ENCODE measurements at regions not wholly inside any gene's neighbourhood (a gene's known extent, or its start where the extent isn't known, plus 50 kb on each side); places are given as distances from the start of the nearest gene placed in this dataset.

DNA sequence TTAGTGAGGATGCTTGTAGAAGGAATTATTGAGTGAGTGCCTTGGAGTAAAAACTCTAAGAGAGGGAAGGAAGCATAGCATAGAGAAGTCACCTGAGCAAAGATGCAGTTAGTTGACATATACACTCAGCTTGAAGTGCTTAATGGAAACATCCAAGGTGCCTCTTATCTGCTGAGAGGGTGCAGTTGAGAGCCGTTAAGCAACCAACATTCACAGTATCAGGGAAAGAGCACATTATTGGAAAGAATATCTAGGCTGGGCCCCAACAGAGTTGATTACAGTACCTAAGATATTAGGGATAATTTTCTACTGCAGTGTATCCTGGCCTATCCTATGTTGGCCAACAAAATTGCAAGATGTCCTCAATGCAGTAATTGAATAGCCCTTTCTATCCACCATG, 302.0 kb downstream of the ETV1 start:
- Histone ChIP-seq H3K4me1 (ENCODE audit: control insufficient read depth in 1 of 2, insufficient read depth in 2 of 2, low read length in 2 of 2) (no peaks in the 10 kb centered on the region), H3K9me3 (ENCODE audit: control insufficient read depth in 1 of 2, insufficient read depth in 1 of 2, low read depth in 1 of 2, low read length in 2 of 2) (no peaks in the 10 kb centered on the region), H3K27ac (ENCODE audit: low read depth, low read length) (no peak overlapping the region), H4K20me1 (ENCODE audit: insufficient read depth) (no peaks in the 10 kb centered on the region), H2AFZ (ENCODE audit: low read depth, low read length, poor library complexity, severe bottlenecking) (no peak overlapping the region), H3K4me2 (ENCODE audit: low read length) (no peak overlapping the region), H3K36me3 (ENCODE audit: control insufficient read depth in 1 of 2, insufficient read depth in 2 of 2, low read length in 2 of 2) (no peaks in the 10 kb centered on the region), H3K79me2 (ENCODE audit: insufficient read depth, low read length) (no peaks in the 10 kb centered on the region), H3K9ac (ENCODE audit: low read length) (no peak overlapping the region), H3K9me2 (ENCODE audit: insufficient read depth) (no peaks in the 10 kb centered on the region; the same call in 1 of the 2 replicates), H3K27me3 (ENCODE audit: insufficient read depth, low read length) (no peaks in the 10 kb centered on the region), H3K4me3 (replicated peaks in 1 of 2; ENCODE audit: low read depth in 1 of 2, low read length in 2 of 2) (no peak overlapping the region)
- no TSS peak for BruUV-seq (replicated peaks)
- intact Hi-C loops (cut with micrococcal nuclease) = no loop called here
- DNase-seq (ENCODE audit: low read depth, low spot score) (no peak), ATAC-seq (no peak)
- TF ChIP-seq POLR2AphosphoS5 (IDR thresholded peaks at IDR 0.05; ENCODE audit: low read depth, low read length) (no peak), SIN3A (IDR thresholded peaks at IDR 0.05; ENCODE audit: low read depth) (no peak), CEBPB (IDR thresholded peaks at IDR 0.05; ENCODE audit: low read depth) (no peak), RAD21 (IDR thresholded peaks at IDR 0.05; ENCODE audit: low read depth) (no peak), SRF (IDR thresholded peaks at IDR 0.05; ENCODE audit: low read depth) (no peak), EGR1 (IDR thresholded peaks at IDR 0.05; ENCODE audit: low read depth) (no peak), EZH2 (IDR thresholded peaks at IDR 0.05) (no peak), POLR2A (IDR thresholded peaks at IDR 0.05; ENCODE audit: borderline replicate concordance, extremely low read depth, insufficient read depth, insufficient read length) (no peak), JUND (IDR thresholded peaks at IDR 0.05) (no peak), ZNF274 (IDR thresholded peaks at IDR 0.05; ENCODE audit: low read depth, low read length) (no peak), CBX3 (IDR thresholded peaks at IDR 0.05; ENCODE audit: low read depth) (no peak), ZFX (IDR thresholded peaks at IDR 0.05) (no peak), EZH2phosphoT487 (IDR thresholded peaks at IDR 0.05; ENCODE audit: borderline replicate concordance) (no peak)
- TF ChIP-seq, protein P1, sequence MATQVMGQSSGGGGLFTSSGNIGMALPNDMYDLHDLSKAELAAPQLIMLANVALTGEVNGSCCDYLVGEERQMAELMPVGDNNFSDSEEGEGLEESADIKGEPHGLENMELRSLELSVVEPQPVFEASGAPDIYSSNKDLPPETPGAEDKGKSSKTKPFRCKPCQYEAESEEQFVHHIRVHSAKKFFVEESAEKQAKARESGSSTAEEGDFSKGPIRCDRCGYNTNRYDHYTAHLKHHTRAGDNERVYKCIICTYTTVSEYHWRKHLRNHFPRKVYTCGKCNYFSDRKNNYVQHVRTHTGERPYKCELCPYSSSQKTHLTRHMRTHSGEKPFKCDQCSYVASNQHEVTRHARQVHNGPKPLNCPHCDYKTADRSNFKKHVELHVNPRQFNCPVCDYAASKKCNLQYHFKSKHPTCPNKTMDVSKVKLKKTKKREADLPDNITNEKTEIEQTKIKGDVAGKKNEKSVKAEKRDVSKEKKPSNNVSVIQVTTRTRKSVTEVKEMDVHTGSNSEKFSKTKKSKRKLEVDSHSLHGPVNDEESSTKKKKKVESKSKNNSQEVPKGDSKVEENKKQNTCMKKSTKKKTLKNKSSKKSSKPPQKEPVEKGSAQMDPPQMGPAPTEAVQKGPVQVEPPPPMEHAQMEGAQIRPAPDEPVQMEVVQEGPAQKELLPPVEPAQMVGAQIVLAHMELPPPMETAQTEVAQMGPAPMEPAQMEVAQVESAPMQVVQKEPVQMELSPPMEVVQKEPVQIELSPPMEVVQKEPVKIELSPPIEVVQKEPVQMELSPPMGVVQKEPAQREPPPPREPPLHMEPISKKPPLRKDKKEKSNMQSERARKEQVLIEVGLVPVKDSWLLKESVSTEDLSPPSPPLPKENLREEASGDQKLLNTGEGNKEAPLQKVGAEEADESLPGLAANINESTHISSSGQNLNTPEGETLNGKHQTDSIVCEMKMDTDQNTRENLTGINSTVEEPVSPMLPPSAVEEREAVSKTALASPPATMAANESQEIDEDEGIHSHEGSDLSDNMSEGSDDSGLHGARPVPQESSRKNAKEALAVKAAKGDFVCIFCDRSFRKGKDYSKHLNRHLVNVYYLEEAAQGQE (IDR thresholded peaks at IDR 0.05; ENCODE audit: low read depth) = no peak
- TF ChIP-seq, protein P2, sequence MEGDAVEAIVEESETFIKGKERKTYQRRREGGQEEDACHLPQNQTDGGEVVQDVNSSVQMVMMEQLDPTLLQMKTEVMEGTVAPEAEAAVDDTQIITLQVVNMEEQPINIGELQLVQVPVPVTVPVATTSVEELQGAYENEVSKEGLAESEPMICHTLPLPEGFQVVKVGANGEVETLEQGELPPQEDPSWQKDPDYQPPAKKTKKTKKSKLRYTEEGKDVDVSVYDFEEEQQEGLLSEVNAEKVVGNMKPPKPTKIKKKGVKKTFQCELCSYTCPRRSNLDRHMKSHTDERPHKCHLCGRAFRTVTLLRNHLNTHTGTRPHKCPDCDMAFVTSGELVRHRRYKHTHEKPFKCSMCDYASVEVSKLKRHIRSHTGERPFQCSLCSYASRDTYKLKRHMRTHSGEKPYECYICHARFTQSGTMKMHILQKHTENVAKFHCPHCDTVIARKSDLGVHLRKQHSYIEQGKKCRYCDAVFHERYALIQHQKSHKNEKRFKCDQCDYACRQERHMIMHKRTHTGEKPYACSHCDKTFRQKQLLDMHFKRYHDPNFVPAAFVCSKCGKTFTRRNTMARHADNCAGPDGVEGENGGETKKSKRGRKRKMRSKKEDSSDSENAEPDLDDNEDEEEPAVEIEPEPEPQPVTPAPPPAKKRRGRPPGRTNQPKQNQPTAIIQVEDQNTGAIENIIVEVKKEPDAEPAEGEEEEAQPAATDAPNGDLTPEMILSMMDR (IDR thresholded peaks at IDR 0.05 in 2 of 3, conservative IDR thresholded peaks at IDR 0.05 in 1 of 3; ENCODE audit: borderline replicate concordance in 1 of 3, insufficient read depth in 1 of 3, low read depth in 2 of 3, low read length in 2 of 3) = no peak
- TF ChIP-seq, protein P3, sequence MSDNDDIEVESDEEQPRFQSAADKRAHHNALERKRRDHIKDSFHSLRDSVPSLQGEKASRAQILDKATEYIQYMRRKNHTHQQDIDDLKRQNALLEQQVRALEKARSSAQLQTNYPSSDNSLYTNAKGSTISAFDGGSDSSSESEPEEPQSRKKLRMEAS (IDR thresholded peaks at IDR 0.05) = no peak
- TF ChIP-seq, protein P4, sequence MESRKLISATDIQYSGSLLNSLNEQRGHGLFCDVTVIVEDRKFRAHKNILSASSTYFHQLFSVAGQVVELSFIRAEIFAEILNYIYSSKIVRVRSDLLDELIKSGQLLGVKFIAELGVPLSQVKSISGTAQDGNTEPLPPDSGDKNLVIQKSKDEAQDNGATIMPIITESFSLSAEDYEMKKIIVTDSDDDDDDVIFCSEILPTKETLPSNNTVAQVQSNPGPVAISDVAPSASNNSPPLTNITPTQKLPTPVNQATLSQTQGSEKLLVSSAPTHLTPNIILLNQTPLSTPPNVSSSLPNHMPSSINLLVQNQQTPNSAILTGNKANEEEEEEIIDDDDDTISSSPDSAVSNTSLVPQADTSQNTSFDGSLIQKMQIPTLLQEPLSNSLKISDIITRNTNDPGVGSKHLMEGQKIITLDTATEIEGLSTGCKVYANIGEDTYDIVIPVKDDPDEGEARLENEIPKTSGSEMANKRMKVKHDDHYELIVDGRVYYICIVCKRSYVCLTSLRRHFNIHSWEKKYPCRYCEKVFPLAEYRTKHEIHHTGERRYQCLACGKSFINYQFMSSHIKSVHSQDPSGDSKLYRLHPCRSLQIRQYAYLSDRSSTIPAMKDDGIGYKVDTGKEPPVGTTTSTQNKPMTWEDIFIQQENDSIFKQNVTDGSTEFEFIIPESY (IDR thresholded peaks at IDR 0.05; ENCODE audit: extremely low read depth, insufficient replicate concordance, low read length) = no peak
- TF ChIP-seq, protein P5, sequence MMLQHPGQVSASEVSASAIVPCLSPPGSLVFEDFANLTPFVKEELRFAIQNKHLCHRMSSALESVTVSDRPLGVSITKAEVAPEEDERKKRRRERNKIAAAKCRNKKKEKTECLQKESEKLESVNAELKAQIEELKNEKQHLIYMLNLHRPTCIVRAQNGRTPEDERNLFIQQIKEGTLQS (IDR thresholded peaks at IDR 0.05) = no peak
- ChIA-PET POLR2A (no interaction called here), CTCF (no interaction called here), RAD21 (ENCODE audit: low non-redundant PET in 1 of 2, low total read pairs in 2 of 2, uncharacterized antibody in 2 of 2, unreplicated experiment in 2 of 2) (no interaction called here)

All from HCT116 (cell line).